ENCODE measurements at regions not wholly inside any gene's neighbourhood (a gene's known extent, or its start where the extent isn't known, plus 50 kb on each side); places are given as distances from the start of the nearest gene placed in this dataset.

- no peak overlapping the region for H3K4me3 ChIP-seq (replicated peaks; ENCODE audit: low read depth, low read length)
- no peak for TF ChIP-seq CTCF (IDR thresholded peaks at IDR 0.05; ENCODE audit: low read depth, low read length, missing control alignments)
- no peak for DNase-seq (ENCODE audit: extremely low read depth, low read depth)
Measured at GRCh38 chr5:173715607-173716006, 99.2 kb upstream of the BOD1 start.

- no peak for TF ChIP-seq CTCF (IDR thresholded peaks at IDR 0.05; ENCODE audit: low read depth, low read length, missing control alignments)
- no peak for DNase-seq (ENCODE audit: extremely low read depth, low read depth)
- H3K4me3 ChIP-seq (replicated peaks; ENCODE audit: low read depth, low read length) = no peak overlapping the region
Measured at GRCh38 chr5:173716058-173716682, 99.7 kb upstream of the BOD1 start.

- DNase-seq (ENCODE audit: extremely low read depth, low read depth) = no peak
- TF ChIP-seq CTCF (IDR thresholded peaks at IDR 0.05; ENCODE audit: low read depth, low read length, missing control alignments) = no peak
- H3K4me3 ChIP-seq (replicated peaks; ENCODE audit: low read depth, low read length) = no peak overlapping the region
Measured at GRCh38 chr5:173717959-173718358, 101.5 kb upstream of the BOD1 start.

- no peak for DNase-seq (ENCODE audit: extremely low read depth, low read depth)
- H3K4me3 ChIP-seq (replicated peaks; ENCODE audit: low read depth, low read length) = no peak overlapping the region
Measured at GRCh38 chr5:173718469-173718868, 102.0 kb upstream of the BOD1 start.

GRCh38 chr5:173719731-173720082, 103.3 kb upstream of the BOD1 start:
- no peak for TF ChIP-seq CTCF (IDR thresholded peaks at IDR 0.05; ENCODE audit: low read depth, low read length, missing control alignments)
- no peak overlapping the region for H3K4me3 ChIP-seq (replicated peaks; ENCODE audit: low read depth, low read length)
- no peak for DNase-seq (ENCODE audit: extremely low read depth, low read depth)

More at GRCh38 chr5:173718469-173718868, 102.0 kb upstream of the BOD1 start:
- TF ChIP-seq CTCF (IDR thresholded peaks at IDR 0.05; ENCODE audit: low read depth, low read length, missing control alignments) = no peak

- no peak for TF ChIP-seq CTCF (IDR thresholded peaks at IDR 0.05; ENCODE audit: low read depth, low read length, missing control alignments)
- DNase-seq (ENCODE audit: extremely low read depth, low read depth) = no peak
- H3K4me3 ChIP-seq (replicated peaks; ENCODE audit: low read depth, low read length) = no peak overlapping the region
Measured at GRCh38 chr5:173720286-173720952, 104.0 kb upstream of the BOD1 start.

Data from HFF-Myc (cell line).